LHCN-M2 (cell line): ENCODE measurements at regions not wholly inside any gene's neighbourhood (a gene's known extent, or its start where the extent isn't known, plus 50 kb on each side); places are given as distances from the start of the nearest gene placed in this dataset.

Source experiments
- DNase-seq: peaks from one replicate; pipeline ENCODE4 v3.0.0-alpha.2; 2012; ENCODE audit warnings: low read depth

- no peak for DNase-seq
These were observed 133.3 kb downstream of the MGAT5B start for GRCh38 chr17:77001487-77001886.

- DNase-seq: no peak
These were observed 134.2 kb downstream of the MGAT5B start for GRCh38 chr17:77002103-77003045.

- DNase-seq: no peak
These were observed 135.5 kb downstream of the MGAT5B start for GRCh38 chr17:77003699-77004098.

GRCh38 chr17:77006971-77007649 lies 133.7 kb upstream of the SEC14L1 start:
- DNase-seq: no peak

GRCh38 chr17:77009877-77010276 lies 130.9 kb upstream of the SEC14L1 start:
- DNase-seq: no peak

GRCh38 chr17:77010667-77011066 lies 130.1 kb upstream of the SEC14L1 start:
- no peak for DNase-seq

- peak; percentile 14 for DNase-seq
These were observed 129.4 kb upstream of the SEC14L1 start for GRCh38 chr17:77011173-77012011.

- no peak for DNase-seq
These were observed 122.3 kb upstream of the SEC14L1 start for GRCh38 chr17:77018504-77018903.

GRCh38 chr17:77019893-77020379 lies 120.8 kb upstream of the SEC14L1 start:
- peak; percentile 56 for DNase-seq

GRCh38 chr17:77020973-77021372 lies 119.8 kb upstream of the SEC14L1 start:
- DNase-seq: no peak

- no peak for DNase-seq
These were observed 118.0 kb upstream of the SEC14L1 start for GRCh38 chr17:77022766-77023165.

GRCh38 chr17:77025781-77026180 lies 115.0 kb upstream of the SEC14L1 start:
- peak; percentile 31 for DNase-seq

- no peak for DNase-seq
These were observed 113.4 kb upstream of the SEC14L1 start for GRCh38 chr17:77027271-77027889.

- DNase-seq: no peak
These were observed 111.9 kb upstream of the SEC14L1 start for GRCh38 chr17:77028900-77029299.

GRCh38 chr17:77032929-77033328 lies 107.8 kb upstream of the SEC14L1 start:
- no peak for DNase-seq

GRCh38 chr17:77033892-77034404 lies 106.8 kb upstream of the SEC14L1 start:
- no peak for DNase-seq

- no peak for DNase-seq
These were observed 105.9 kb upstream of the SEC14L1 start for GRCh38 chr17:77034677-77035424.

GRCh38 chr17:77035526-77035925 lies 105.2 kb upstream of the SEC14L1 start:
- no peak for DNase-seq

- no peak for DNase-seq
These were observed 104.5 kb upstream of the SEC14L1 start for GRCh38 chr17:77036136-77036840.
